GM12874 (cell line): ENCODE measurements at regions not wholly inside any gene's neighbourhood (a gene's known extent, or its start where the extent isn't known, plus 50 kb on each side); places are given as distances from the start of the nearest gene placed in this dataset.

Source experiments
- CTCF ChIP-seq: IDR thresholded peaks from 2 replicates; pipeline ENCODE4 v1.5.1; 2011; ENCODE audit warnings: low read depth, mild to moderate bottlenecking, control low read depth, low read length, moderate library complexity; ENCODE audit not compliant: insufficient read depth

- TF ChIP-seq CTCF, result no peak
Measured at GRCh38 chr13:59531571-59532091, 632.1 kb downstream of the DIAPH3 start.

DNA sequence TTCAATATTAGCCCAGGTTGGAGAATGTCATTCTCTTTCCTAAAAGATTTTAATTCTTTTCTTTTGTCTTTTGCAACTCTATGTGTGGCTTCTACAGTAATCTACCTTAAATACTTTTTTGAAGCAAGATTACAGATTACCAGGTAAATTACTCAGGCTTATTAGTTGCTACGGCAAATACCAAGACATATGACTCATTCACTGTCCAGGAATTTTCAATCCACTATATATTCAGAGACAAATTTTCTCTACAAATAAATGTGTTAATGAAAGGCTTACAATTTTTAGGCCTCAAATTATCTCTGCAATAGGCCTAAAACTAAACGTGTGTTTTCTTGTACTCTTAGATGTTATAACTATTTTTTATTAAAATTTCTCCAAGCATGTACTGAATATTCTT is 631.3 kb downstream of the DIAPH3 start:
- TF ChIP-seq CTCF, result no peak

- TF ChIP-seq CTCF, result no peak
Measured at GRCh38 chr13:59533561-59534555, 629.9 kb downstream of the DIAPH3 start.

GRCh38 chr13:59534806-59535205 is 628.9 kb downstream of the DIAPH3 start:
- no peak for TF ChIP-seq CTCF

DNA sequence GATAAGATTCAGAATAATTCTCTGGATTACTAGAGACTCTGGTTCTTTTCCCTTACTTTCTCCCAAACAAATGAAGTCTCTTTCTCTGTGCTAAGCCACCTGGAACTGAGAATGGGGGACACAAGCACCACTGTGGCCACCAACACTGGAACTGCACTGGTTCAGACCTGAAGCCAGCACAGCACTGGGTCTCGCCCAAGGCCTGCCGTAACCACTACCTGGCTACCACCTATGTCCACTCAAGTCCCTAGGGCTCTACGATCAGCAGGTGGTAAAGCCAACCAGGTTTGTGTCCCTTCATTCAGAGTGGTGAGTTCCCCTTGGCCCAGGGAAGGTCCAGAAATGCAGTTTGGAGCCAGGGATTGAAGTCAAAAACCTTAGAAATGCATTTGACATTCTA is 626.2 kb downstream of the DIAPH3 start:
- no peak for TF ChIP-seq CTCF

DNA sequence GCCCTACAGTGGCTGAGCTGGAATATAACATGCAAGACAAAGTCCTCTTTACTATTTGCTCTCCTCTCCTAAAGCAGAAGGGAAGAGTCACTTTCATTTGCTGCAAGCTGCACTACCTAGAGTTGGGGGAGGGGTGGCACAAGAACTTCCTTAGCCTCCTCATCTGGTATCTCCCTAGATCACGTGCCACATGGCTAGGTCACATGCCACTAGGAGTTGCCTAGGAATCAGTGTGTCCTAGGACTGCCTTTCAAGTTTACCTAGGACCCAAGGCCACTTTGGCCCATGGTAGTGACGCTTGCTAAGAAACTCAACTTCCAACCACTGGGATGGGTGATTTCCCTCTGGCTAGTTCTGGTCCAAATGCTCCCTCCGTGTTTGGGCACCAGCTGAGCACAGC is 625.2 kb downstream of the DIAPH3 start:
- TF ChIP-seq CTCF, result no peak

GRCh38 chr13:59542303-59542702 is 621.4 kb downstream of the DIAPH3 start:
- TF ChIP-seq CTCF, result no peak
